ENCODE measurements at regions not wholly inside any gene's neighbourhood (a gene's known extent, or its start where the extent isn't known, plus 50 kb on each side); places are given as distances from the start of the nearest gene placed in this dataset.

DNA sequence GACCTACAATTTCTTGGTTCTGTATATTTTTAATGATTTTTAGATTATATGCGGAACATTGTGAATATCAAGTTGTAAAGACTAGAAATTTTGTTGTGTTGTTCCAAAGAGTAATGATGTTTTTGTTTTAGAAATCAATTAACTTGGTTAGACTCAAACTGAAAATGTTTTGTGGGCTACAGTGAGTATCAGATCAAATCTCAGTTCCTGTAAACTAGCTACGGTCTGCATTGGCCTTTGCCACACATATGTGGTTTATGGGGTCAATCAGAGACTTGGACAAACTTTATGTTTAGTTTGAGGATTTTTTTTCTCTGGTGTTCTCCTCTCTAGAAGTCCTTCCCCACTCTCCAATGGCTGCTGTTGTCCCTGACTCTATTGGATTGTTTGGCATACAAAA, 308.0 kb upstream of the THRB start:
- no peaks in the 10 kb centered on the region for H3K4me1 ChIP-seq (ENCODE audit: control extremely low read depth in 1 of 4, control insufficient read depth in 4 of 4, insufficient read depth in 4 of 4, low read length in 3 of 4)
- H3K36me3 ChIP-seq (ENCODE audit: control insufficient read depth in 4 of 4, insufficient read depth in 4 of 4, low read length in 3 of 4), result no peaks in the 10 kb centered on the region
- H3K4me3 ChIP-seq (ENCODE audit: control insufficient read depth in 1 of 7, extremely low read depth in 1 of 7, insufficient read depth in 4 of 7, low read depth in 2 of 7, low read length in 6 of 7), result no peak overlapping the region
- H3K9me3 ChIP-seq (ENCODE audit: control extremely low read depth in 1 of 5, control insufficient read depth in 4 of 5, insufficient read depth in 2 of 5, low read depth in 1 of 5, low read length in 4 of 5), result no peaks in the 10 kb centered on the region
- WGBS (ENCODE audit: insufficient coverage), result 60% methylated on average over 1 of the region's 2 CpGs
- no peak for DNase-seq
- H3K27me3 ChIP-seq (replicated peaks in 2 of 5; ENCODE audit: control insufficient read depth in 4 of 5, insufficient read depth in 5 of 5, low read length in 4 of 5), result no peaks in the 10 kb centered on the region
- POLR2A ChIA-PET, result no interaction called here
- no peak overlapping the region for H3K27ac ChIP-seq (ENCODE audit: insufficient read depth in 1 of 2, low read depth in 1 of 2, low read length in 2 of 2, poor library complexity in 1 of 2, severe bottlenecking in 2 of 2)
- CTCF ChIA-PET, result no interaction called here

DNA sequence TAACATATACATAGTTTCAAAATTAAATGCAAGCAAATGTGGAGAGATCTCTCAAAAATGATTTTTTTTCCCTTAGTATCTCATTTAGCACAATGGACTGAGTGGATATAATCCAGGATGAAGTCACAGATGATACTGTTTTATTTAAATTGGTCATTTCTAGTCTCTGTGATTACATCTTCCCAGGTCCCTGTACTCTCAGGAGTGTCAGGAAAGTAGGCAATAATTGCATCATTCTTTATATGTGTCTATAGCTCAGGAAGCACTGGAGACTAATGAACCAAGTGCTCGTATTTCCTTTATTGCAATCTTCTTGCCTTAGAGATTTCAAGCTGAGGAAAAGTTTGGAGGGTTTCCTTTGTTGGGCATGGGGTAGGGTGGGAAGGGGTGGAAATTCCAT, 309.4 kb upstream of the THRB start:
- Histone ChIP-seq H3K4me3 (ENCODE audit: control insufficient read depth in 1 of 7, extremely low read depth in 1 of 7, insufficient read depth in 4 of 7, low read depth in 2 of 7, low read length in 6 of 7) (no peak overlapping the region), H3K27ac (ENCODE audit: insufficient read depth in 1 of 2, low read depth in 1 of 2, low read length in 2 of 2, poor library complexity in 1 of 2, severe bottlenecking in 2 of 2) (no peak overlapping the region), H3K27me3 (replicated peaks in 2 of 5; ENCODE audit: control insufficient read depth in 4 of 5, insufficient read depth in 5 of 5, low read length in 4 of 5) (no peaks in the 10 kb centered on the region), H3K4me1 (ENCODE audit: control extremely low read depth in 1 of 4, control insufficient read depth in 4 of 4, insufficient read depth in 4 of 4, low read length in 3 of 4) (no peaks in the 10 kb centered on the region), H3K36me3 (ENCODE audit: control insufficient read depth in 4 of 4, insufficient read depth in 4 of 4, low read length in 3 of 4) (no peaks in the 10 kb centered on the region), H3K9me3 (ENCODE audit: control extremely low read depth in 1 of 5, control insufficient read depth in 4 of 5, insufficient read depth in 2 of 5, low read depth in 1 of 5, low read length in 4 of 5) (no peaks in the 10 kb centered on the region)
- 100% methylated on average over 1 of the region's 1 CpG for WGBS (ENCODE audit: insufficient coverage)
- DNase-seq, result no peak
- ChIA-PET POLR2A (no interaction called here), CTCF (interaction anchor here (1.4 kb wide), 1 partner anchor 10 kb away, joined by 4 read pairs; no protein-coding TSS in a partner anchor)

DNA sequence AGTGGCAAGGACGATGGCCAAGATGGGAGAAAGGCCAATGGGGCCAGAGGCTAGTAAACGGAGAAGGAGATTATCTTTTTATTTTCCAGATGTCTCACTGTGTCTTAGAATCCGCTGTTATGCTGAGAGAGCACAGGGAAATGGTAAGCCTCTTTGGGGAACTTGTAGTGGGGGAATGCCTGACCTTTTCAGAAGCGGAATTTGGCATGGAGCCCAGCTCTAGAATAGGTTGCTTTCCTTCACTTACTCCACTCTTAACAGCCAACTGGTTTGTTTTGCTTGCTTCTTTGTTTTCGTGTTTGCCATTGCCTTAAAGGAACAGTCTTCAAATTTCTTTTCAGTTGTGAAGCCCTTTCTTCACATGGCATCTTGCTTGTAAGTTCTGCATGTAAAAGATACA, 316.2 kb upstream of the THRB start:
- no peak overlapping the region for H3K4me3 ChIP-seq (ENCODE audit: control insufficient read depth in 1 of 7, extremely low read depth in 1 of 7, insufficient read depth in 4 of 7, low read depth in 2 of 7, low read length in 6 of 7)
- H3K4me1 ChIP-seq (ENCODE audit: control extremely low read depth in 1 of 4, control insufficient read depth in 4 of 4, insufficient read depth in 4 of 4, low read length in 3 of 4), result no peaks in the 10 kb centered on the region
- CTCF ChIA-PET, result no interaction called here
- no peaks in the 10 kb centered on the region for H3K36me3 ChIP-seq (ENCODE audit: control insufficient read depth in 4 of 4, insufficient read depth in 4 of 4, low read length in 3 of 4)
- POLR2A ChIA-PET, result no interaction called here
- H3K27ac ChIP-seq (ENCODE audit: insufficient read depth in 1 of 2, low read depth in 1 of 2, low read length in 2 of 2, poor library complexity in 1 of 2, severe bottlenecking in 2 of 2), result no peak overlapping the region
- DNase-seq, result no peak
- H3K9me3 ChIP-seq (ENCODE audit: control extremely low read depth in 1 of 5, control insufficient read depth in 4 of 5, insufficient read depth in 2 of 5, low read depth in 1 of 5, low read length in 4 of 5), result peaks cover 0 to 2% (median 0%) of the 10 kb centered on the region in 5 experiments
- H3K27me3 ChIP-seq (replicated peaks in 2 of 5; ENCODE audit: control insufficient read depth in 4 of 5, insufficient read depth in 5 of 5, low read length in 4 of 5), result no peaks in the 10 kb centered on the region
- 96% methylated on average over 4 of the region's 5 CpGs for WGBS (ENCODE audit: insufficient coverage)

DNA sequence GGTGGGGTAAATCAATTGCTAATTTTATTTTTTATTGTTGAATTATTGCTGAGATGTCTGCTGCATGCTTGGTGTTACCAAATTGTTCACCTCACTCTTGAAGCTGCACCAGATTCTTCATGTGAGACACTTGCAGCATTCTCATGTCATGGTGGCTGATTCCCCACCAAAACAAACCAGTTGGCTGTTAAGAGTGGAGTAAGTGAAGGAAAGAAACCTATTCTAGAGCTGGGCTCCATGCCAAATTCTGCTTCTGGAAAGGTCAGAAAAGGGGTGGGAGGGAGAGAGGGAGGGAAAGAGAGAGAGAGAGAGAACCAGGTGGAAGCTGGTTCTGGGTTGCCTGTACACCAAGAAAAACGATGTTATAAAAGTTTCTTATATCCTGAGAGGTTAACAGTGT, 317.5 kb upstream of the THRB start:
- Histone ChIP-seq H3K9me3 (ENCODE audit: control extremely low read depth in 1 of 5, control insufficient read depth in 4 of 5, insufficient read depth in 2 of 5, low read depth in 1 of 5, low read length in 4 of 5) (peaks cover 0 to 2% (median 0%) of the 10 kb centered on the region in 5 experiments), H3K27ac (ENCODE audit: insufficient read depth in 1 of 2, low read depth in 1 of 2, low read length in 2 of 2, poor library complexity in 1 of 2, severe bottlenecking in 2 of 2) (no peak overlapping the region), H3K4me3 (ENCODE audit: control insufficient read depth in 1 of 7, extremely low read depth in 1 of 7, insufficient read depth in 4 of 7, low read depth in 2 of 7, low read length in 6 of 7) (no peak overlapping the region), H3K4me1 (ENCODE audit: control extremely low read depth in 1 of 4, control insufficient read depth in 4 of 4, insufficient read depth in 4 of 4, low read length in 3 of 4) (no peaks in the 10 kb centered on the region), H3K27me3 (replicated peaks in 2 of 5; ENCODE audit: control insufficient read depth in 4 of 5, insufficient read depth in 5 of 5, low read length in 4 of 5) (no peaks in the 10 kb centered on the region), H3K36me3 (ENCODE audit: control insufficient read depth in 4 of 4, insufficient read depth in 4 of 4, low read length in 3 of 4) (no peaks in the 10 kb centered on the region)
- 80% methylated on average over 1 of the region's 1 CpG for WGBS (ENCODE audit: insufficient coverage)
- CTCF ChIA-PET, result no interaction called here
- POLR2A ChIA-PET, result no interaction called here
- no peak for DNase-seq

DNA sequence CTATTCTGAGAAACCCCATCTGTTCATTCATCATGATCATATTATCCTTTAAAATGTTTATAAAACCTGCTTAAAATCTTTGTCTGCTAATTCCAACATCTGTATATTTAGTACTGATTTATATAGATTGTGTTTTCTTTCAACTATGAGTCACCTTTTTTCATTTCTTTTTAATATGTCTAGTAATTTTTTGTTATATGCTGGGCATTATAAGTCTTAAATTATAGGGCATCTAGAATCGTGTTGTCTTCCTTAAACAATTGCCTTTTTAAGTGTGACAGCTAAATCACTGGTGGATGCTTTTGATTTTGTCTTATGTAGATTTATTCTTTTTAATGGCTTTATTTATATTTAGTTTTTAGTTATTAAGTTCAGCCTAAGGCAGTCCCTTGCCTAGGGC, 323.4 kb upstream of the THRB start:
- ChIA-PET POLR2A (no interaction called here), CTCF (no interaction called here)
- H3K27ac ChIP-seq (ENCODE audit: insufficient read depth in 1 of 2, low read depth in 1 of 2, low read length in 2 of 2, poor library complexity in 1 of 2, severe bottlenecking in 2 of 2), result no peak overlapping the region
- no peaks in the 10 kb centered on the region for H3K27me3 ChIP-seq (replicated peaks in 2 of 5; ENCODE audit: control insufficient read depth in 4 of 5, insufficient read depth in 5 of 5, low read length in 4 of 5)
- H3K4me3 ChIP-seq (ENCODE audit: control insufficient read depth in 1 of 7, extremely low read depth in 1 of 7, insufficient read depth in 4 of 7, low read depth in 2 of 7, low read length in 6 of 7), result no peak overlapping the region
- WGBS (ENCODE audit: insufficient coverage), result 100% methylated on average over 1 of the region's 1 CpG
- peaks cover 0 to 7% (median 2%) of the 10 kb centered on the region in 5 experiments for H3K9me3 ChIP-seq (ENCODE audit: control extremely low read depth in 1 of 5, control insufficient read depth in 4 of 5, insufficient read depth in 2 of 5, low read depth in 1 of 5, low read length in 4 of 5)
- H3K36me3 ChIP-seq (ENCODE audit: control insufficient read depth in 4 of 4, insufficient read depth in 4 of 4, low read length in 3 of 4), result no peaks in the 10 kb centered on the region
- no peaks in the 10 kb centered on the region for H3K4me1 ChIP-seq (ENCODE audit: control extremely low read depth in 1 of 4, control insufficient read depth in 4 of 4, insufficient read depth in 4 of 4, low read length in 3 of 4)
- no peak for DNase-seq

DNA sequence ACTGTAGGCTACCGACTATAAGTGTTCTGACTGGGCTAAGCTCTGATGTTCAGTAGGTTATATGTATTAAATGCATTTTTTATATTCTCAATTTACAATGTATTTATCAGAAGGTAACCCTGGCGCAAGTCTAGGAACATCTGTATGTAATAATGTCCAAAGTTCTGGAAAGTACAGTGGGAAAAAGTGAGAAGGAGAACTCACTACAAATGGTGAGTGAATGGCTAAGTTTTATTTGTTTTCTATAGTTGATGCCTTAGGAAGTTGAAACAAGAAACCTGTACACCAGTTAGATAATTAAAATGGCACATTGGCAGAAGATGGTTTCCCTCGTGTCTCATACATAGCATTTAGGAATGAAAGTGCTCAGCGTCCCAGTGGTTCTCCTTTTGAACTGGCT, 333.4 kb upstream of the THRB start:
- Histone ChIP-seq H3K4me1 (ENCODE audit: control extremely low read depth in 1 of 4, control insufficient read depth in 4 of 4, insufficient read depth in 4 of 4, low read length in 3 of 4) (peaks cover 0 to 17% (median 10%) of the 10 kb centered on the region in 4 experiments), H3K36me3 (ENCODE audit: control insufficient read depth in 4 of 4, insufficient read depth in 4 of 4, low read length in 3 of 4) (no peaks in the 10 kb centered on the region), H3K4me3 (ENCODE audit: control insufficient read depth in 1 of 7, extremely low read depth in 1 of 7, insufficient read depth in 4 of 7, low read depth in 2 of 7, low read length in 6 of 7) (no peak overlapping the region), H3K27me3 (replicated peaks in 2 of 5; ENCODE audit: control insufficient read depth in 4 of 5, insufficient read depth in 5 of 5, low read length in 4 of 5) (peaks cover 5 to 80% (median 40%) of the 10 kb centered on the region in 5 experiments), H3K27ac (ENCODE audit: insufficient read depth in 1 of 2, low read depth in 1 of 2, low read length in 2 of 2, poor library complexity in 1 of 2, severe bottlenecking in 2 of 2) (no peak overlapping the region), H3K9me3 (ENCODE audit: control extremely low read depth in 1 of 5, control insufficient read depth in 4 of 5, insufficient read depth in 2 of 5, low read depth in 1 of 5, low read length in 4 of 5) (peaks cover 0 to 2% (median 0%) of the 10 kb centered on the region in 5 experiments)
- DNase-seq, result no peak
- ChIA-PET CTCF (no interaction called here), POLR2A (no interaction called here)
- 90% methylated on average over 3 of the region's 4 CpGs for WGBS (ENCODE audit: insufficient coverage)

DNA sequence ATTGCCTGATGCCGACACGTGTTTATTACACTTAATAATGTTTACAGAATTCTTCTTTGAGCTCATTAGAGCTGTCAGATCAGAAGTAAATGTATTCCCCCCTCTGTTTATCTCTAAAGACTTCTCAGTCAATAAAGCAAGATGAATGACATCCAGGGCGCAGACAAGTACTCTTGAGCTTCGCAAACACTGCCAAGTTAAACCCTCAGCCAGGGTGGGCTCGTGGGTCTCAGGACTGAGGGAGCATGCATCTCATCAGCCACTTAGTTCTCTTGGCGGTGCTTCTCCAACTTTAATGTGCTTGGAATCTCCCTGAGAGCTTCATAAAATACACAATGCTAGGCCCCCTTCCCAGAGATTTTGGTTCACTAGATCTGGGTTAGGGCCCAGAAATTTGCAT, 333.9 kb upstream of the THRB start:
- no peak for DNase-seq
- ChIA-PET POLR2A (no interaction called here), CTCF (no interaction called here)
- peak overlapping the region in 2 of 7 experiments; percentile 42 to 72 for H3K4me3 ChIP-seq (ENCODE audit: control insufficient read depth in 1 of 7, extremely low read depth in 1 of 7, insufficient read depth in 4 of 7, low read depth in 2 of 7, low read length in 6 of 7)
- H3K27me3 ChIP-seq (replicated peaks in 2 of 5; ENCODE audit: control insufficient read depth in 4 of 5, insufficient read depth in 5 of 5, low read length in 4 of 5), result peaks cover 5 to 82% (median 41%) of the 10 kb centered on the region in 5 experiments
- peaks cover 0 to 2% (median 0%) of the 10 kb centered on the region in 5 experiments for H3K9me3 ChIP-seq (ENCODE audit: control extremely low read depth in 1 of 5, control insufficient read depth in 4 of 5, insufficient read depth in 2 of 5, low read depth in 1 of 5, low read length in 4 of 5)
- H3K4me1 ChIP-seq (ENCODE audit: control extremely low read depth in 1 of 4, control insufficient read depth in 4 of 4, insufficient read depth in 4 of 4, low read length in 3 of 4), result peaks cover 0 to 17% (median 10%) of the 10 kb centered on the region in 4 experiments
- 53% methylated on average over 6 of the region's 6 CpGs for WGBS (ENCODE audit: insufficient coverage)
- H3K27ac ChIP-seq (ENCODE audit: insufficient read depth in 1 of 2, low read depth in 1 of 2, low read length in 2 of 2, poor library complexity in 1 of 2, severe bottlenecking in 2 of 2), result no peak overlapping the region
- H3K36me3 ChIP-seq (ENCODE audit: control insufficient read depth in 4 of 4, insufficient read depth in 4 of 4, low read length in 3 of 4), result no peaks in the 10 kb centered on the region
